ENCODE measurements at regions not wholly inside any gene's neighbourhood (a gene's known extent, or its start where the extent isn't known, plus 50 kb on each side); places are given as distances from the start of the nearest gene placed in this dataset.

GRCh38 chr6:92341201-92341600 lies 1078.2 kb downstream of the EPHA7 start:
- no peak for TF ChIP-seq CTCF (IDR thresholded peaks at IDR 0.05; ENCODE audit: low read length)
- no peak for TF ChIP-seq EZH2 (optimal IDR thresholded peaks at IDR 0.05; ENCODE audit: low read depth, low read length)

Measured in MM.1S (cell line).